HG03095 (cell line): ENCODE measurements at regions not wholly inside any gene's neighbourhood (a gene's known extent, or its start where the extent isn't known, plus 50 kb on each side); places are given as distances from the start of the nearest gene placed in this dataset.
A peak's percentile ranks its signal among the peaks of the same experiment; 100 is the strongest.

Source experiments
- ATAC-seq: cut with Tn5 transposase; IDR thresholded peaks from one replicate; pipeline ENCODE4 v1.9.1; 2021; ENCODE audit warnings: moderate library complexity; ENCODE audit not compliant: unreplicated experiment

DNA sequence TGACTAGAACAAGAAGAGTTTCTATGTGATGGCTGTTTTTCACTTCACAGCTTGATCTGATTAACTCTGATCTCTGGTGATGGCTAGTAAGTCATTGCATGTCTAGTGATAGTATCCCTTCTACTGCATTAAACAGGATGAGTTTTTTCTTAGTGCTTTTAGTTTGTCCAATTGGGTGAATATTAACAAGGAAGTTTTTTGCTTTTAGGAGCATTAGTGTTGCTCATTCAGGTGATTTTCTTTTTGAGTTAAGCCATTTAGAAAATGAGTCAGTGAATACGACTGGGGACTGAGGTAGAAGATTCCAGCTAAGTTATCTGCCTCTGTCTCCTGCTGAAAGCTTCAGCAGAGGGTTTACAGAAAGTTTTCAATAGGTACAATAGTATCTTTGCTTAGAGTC is 306.7 kb downstream of the PIK3C3 start:
- no peak for ATAC-seq

DNA sequence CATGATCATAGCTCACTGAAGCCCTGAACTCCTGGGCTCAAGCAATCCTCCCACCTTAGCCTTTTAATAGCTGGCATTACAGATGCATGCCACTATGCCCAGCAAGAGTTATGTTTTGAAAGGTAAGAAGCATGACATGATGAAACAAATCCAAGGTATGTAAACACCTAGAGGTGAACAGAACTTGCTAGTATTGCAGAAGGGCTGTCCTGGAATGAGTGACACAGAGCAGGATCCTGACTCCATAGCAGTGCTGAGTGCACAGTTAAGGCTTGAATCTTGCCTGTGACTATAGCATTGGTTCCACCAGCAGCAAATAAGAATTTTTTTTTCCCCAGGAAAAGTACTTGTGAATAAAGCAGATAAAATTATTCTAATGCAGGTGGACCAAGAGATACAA is 309.5 kb downstream of the PIK3C3 start:
- no peak for ATAC-seq

DNA sequence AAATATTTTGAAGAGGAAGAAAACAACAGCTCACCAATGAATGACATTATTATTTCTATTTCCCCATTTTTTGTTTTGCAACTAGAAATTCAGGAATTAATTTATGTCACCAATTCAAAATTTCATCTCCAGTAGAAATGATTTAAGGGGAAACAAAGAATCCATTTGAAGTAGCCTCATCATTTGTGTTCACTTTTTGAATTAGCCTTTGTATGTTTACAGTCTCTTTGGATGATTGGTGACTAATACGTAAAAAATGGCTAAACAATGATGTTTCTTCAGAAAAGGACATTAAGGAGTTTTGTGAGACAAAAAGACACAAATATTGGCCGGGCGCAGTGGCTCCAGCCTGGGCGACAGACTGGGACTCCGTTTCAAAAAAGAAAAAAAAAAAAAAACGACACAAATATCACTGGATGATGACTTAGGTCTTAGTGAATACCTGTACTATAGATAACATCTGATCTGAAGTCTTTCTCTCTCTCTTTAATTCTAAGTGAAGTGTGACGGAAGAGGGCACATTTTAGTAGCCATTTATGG is 313.2 kb downstream of the PIK3C3 start:
- ATAC-seq, result no peak

DNA sequence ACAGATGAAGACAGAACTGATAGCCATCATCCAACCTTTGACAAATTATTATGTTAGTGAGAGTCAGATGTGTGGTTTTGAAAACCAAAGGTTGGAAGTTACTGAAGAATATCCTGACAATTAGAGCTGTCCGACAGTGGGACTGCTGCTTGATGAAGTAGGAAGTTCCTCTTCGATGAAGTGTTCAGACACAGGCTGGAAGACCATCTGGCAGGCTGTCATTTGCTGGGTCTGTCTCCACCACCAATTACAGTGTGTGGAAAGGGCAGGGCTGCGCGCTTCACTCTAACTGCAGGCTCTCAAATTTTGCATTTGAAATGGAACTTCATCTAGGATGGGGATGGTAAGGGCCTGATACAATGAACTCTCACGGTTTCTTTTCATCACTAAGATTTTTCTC is 313.8 kb downstream of the PIK3C3 start:
- no peak for ATAC-seq

DNA sequence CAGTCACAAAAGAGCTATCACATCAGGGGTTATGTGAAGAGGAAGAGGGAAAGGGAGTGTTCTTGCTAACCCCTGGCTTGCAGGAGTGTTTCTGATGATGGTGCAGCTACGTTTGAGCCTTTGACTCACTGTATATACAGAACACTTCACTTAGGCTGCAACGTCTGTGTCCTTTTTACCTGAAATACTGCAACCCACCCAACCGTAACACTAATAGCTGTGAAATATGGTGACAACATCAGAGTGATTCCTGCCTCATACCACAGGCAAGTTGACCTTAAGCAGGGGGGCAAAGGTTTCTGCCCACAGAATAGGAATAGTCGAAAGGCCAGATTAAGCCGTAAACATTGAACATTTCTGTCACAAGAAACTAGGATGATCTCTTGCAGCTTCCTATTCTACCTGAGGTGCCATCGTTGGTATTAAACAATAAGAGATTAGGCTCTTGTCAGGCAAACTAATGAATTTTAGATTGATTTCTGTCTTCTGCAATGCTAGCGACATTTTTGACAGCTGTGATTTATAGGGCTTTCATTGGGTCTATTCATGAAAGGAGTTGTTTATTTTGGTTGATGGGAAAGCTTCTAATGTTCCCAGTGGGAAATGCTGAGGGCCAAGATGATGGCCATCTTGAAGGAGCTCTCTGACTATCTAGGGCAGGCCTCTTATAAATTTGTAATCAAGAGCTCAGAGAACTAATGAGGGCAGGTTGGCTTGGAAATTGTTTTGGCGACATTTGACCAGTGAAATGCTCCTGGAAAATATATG is 316.8 kb downstream of the PIK3C3 start:
- ATAC-seq, result no peak

DNA sequence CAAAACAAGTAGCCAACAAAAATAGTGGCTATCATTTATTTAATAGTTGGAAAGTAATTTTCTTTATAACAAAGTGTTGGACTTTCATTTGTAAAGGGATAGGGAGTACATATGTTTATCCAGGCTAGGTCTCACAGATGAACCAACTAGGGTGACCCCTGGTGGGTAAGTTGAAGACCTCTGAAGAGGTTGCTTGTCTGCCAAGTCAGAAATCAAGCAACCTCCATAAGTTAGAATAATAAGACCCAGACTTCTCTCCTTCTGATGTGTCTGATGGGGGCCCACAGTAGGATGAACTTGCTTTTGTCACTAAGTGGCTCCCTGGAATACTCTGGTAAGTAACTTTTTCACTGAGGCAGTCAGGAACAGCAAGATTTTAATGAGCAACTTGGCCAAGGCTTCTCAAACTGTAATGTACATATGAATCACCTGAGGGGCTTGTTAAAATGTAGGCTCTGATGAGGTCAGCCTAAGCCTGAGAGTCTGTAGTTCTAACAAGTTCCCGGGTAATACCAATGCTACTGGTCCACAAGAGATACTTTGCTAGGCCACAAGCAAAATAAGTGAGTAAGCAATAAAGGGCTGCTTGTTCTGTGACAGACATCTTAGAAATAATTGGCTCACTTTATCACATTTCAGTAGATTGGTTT is 319.6 kb downstream of the PIK3C3 start:
- no peak for ATAC-seq

DNA sequence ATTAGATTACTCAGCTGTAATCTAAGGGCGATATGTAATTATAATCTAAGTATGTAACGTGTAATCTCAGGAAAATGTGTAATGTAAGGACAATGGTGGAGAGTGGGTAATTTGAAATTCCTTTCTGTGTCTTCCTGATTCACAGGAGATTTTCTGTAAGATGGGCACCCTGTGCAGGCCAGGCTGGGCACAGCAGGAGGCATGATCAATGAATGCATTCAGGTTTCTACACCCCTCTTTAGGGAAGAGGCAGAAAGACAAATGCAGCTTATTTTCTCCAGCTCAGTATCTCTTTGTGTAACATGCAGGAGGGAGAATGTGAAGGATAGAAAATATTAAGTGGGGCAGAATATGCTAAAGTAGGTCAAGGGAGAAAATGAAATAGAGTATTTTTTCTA is 320.1 kb downstream of the PIK3C3 start:
- no peak for ATAC-seq

DNA sequence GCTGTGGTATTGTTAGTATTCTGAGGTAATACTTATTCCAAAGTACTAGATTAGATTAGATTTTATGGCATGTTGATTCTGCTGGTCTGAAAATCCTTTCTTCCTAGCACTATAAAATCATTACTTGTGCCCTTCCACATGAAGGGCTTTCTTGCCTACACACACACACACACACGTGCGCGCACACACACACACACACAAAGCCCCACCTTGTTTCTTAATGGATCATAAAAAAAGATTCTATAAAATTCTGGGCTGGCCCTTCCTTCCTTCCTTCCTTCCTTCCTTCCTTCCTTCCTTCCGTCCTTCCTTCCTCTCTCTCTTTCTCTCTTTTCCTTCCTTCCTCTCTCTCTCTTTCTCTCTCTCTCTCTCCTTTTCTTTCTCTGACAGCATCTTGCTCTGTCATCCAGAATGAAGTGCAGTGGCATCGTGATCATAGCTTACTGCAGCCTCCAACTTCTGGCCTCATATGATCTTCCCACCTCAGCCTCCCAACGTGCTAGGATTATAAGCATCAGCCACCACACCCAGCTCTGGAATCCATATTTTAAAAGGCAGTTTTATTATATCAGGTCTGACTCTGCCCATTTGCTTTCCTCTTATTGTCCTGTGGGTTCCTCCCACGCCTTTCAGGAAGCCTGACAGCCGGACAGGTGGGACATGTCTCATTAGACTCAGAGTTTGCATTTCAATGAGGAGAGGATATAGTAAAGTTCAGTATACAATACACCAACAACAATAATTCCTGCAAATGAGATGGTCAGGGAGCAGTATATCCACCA is 321.1 kb downstream of the PIK3C3 start:
- ATAC-seq, result no peak

DNA sequence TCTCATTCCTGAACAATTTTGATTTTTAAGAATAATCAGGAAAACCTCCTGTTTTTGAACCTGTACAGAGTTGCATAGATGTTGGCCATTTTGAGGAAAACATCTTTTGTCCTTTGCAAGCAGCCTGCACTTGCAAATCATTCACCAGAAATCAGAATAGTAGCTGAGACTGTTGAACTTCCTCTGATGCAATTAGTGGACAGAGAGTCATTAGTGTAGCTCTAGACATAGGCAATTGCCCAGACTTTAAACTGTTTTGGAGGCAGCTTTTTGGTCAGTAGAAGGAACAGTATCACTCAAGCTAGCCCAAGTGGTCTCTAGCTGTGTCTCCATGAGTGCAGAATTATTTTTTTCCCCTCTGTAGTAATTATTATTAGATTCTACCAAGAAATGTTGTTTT is 326.1 kb downstream of the PIK3C3 start:
- ATAC-seq, result no peak

DNA sequence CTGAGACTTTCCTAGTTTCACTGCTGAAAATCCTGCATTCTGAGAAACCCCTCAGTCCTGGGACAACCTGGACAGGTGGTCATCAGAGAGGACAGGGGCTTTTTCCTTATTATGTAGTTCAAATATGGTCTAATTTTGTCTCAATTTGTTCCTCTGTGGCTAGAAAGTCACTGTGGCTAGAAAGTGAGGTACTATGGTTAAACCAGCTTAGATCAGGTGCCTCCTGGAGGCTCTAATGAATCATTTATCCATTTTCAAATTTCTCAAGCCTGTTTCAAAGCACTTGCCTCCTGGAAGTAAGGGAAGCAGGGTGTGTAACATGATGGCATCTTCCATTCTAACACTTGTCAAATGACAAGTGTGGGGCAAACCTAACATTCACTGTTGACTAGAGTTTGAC is 326.8 kb downstream of the PIK3C3 start:
- no peak for ATAC-seq

DNA sequence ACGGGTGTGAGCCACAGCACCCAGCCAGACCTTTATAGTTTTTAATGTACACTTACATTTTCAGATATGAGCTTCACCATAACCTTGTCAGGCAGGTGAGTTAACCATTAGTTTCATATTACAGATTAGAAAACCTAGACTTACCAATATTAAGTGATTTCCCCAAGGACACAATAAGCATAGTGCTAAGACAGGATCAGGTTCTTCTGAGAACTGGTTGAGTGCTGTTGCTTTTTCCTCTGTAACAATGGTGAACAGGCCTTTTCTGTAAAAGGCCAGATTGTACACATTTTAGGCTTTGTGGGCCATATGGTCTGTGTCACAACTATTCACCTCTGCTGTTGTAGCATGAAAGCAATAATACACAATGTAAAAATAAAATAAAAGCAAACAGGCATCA is 332.0 kb downstream of the PIK3C3 start:
- ATAC-seq, result no peak

DNA sequence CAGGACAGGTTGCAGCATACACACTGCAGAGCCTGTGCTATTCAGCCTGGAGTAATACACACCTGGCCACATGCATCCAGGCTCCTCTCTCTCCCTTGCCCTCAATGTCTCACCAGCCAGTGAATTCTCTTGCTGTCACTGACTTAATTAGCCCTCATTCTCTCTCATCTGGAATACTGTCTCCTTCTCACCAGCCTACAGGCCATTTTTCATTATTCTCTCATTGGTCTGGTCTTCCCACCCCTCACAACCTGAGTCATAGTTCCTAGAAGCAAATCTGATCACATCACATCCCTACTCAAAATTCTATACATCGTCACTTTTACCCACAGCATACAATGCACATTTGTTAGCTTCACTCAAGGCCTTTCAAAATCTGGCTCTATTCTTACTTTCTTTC is 333.1 kb downstream of the PIK3C3 start:
- ATAC-seq, result no peak

DNA sequence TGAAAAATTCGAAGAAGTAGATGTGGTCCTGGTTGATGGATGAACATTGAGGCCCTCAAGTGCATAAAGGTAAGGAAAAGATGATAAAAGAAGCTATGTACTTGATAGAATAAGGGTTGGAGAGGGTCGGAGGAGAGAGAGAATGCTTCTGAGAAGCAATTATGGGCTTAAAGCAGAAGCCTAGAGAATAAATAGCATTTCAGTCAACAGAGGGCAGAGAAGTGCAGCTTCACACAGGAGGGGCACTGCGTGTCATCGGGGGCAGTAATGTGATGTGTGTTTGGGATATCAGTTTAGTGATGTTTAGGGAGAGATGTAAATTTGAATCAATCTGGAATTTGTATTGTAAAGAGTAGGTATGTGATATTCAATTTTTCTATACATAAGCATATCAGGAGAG is 334.5 kb downstream of the PIK3C3 start:
- no peak for ATAC-seq

DNA sequence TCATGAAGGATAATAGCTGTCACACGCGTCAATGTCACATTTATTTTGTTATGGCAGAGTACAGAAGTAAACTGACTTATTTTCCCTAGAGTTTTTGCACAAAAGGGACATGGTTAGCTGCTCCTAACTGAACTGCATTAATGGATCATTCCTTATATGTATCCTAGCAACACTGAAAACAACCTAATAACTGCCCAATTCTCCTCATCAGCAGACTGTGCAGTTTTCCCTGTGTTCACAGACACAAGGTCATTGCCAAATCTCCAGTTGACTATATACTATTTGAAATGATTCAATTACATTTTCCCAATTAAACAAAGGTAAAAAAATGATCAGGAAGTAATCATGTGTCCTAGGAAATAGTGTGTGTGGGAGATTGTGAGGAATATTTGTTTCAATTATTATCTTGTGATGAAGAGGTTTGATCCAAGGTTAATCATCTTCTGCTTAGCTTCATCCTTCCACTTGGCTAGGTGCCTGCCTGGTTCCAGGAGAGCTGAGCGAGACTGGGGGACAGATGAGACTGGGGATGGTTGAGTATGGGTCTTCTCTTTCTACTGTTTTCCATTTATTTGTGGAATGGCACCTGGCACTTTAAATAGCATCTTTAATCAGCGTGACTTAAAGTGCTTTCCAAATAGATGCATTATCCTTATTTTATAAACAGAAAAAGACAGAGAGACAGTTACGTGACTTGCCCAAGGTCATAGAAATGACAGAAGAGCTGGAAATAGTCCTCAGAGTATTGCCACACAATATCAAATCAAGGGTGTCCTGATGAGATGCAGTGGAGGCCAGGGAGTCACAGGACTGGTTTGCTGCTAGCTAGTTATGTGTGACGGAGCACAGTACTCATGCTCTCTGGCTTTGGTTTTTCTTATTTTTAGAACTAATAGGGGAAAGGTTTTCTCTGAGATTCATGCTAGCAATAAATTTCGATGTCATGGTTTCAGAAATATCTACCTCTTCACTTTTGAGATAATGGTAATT is 335.6 kb downstream of the PIK3C3 start:
- no peak for ATAC-seq

DNA sequence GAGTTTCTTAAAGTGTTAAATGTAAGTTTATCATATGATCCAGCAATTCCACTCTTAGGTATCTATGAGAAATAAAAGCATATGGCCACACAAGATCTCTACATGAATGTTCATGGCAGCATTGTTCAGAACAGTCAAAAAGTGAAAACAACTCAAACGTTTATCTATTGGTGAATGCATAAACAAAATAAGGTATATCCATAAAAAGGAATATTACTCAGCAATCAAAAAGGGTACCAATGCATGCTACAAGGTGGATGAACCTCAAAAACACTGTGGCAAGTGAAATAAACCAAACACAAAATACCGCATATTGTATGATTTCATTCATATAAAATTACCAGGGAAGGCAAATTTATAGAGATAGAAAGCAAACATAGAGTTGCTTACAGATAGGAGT is 337.6 kb downstream of the PIK3C3 start:
- ATAC-seq, result no peak

DNA sequence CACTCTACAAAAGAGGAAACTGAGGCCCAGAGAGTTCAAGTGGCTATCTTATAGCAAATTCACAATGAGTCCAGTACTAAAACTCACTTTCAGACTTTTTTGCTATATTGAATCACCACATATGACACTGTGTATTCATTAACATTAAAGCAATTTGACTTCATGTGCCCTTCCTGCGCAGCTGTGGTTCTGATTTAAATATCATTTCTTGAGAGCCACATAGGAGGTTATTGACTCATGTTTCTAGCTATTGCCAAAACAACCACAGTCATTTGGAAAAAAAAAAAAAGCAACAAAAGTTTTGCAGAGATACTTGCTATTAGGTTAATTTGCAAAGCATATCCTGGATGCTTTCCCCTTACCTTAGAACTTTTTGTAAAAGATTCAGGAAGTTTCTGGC is 341.2 kb downstream of the PIK3C3 start:
- no peak for ATAC-seq

DNA sequence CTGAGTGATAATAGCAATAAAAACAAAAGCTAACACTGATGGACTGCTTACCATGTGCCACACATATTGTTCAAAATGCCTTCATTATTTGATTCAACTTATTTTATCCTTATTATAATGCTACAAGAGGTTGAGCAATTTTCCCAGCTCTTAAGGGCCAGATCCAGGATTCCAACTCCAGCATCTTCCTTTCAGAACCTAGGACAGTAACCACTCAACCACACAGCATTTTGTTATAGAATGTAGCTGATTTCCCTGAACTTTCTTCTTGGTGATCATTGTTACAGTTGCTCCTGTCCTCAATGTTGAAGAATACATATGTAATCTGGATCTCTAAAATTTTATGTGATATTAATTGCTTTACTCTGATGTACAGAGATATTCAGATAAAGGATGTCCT is 341.7 kb downstream of the PIK3C3 start:
- no peak for ATAC-seq

DNA sequence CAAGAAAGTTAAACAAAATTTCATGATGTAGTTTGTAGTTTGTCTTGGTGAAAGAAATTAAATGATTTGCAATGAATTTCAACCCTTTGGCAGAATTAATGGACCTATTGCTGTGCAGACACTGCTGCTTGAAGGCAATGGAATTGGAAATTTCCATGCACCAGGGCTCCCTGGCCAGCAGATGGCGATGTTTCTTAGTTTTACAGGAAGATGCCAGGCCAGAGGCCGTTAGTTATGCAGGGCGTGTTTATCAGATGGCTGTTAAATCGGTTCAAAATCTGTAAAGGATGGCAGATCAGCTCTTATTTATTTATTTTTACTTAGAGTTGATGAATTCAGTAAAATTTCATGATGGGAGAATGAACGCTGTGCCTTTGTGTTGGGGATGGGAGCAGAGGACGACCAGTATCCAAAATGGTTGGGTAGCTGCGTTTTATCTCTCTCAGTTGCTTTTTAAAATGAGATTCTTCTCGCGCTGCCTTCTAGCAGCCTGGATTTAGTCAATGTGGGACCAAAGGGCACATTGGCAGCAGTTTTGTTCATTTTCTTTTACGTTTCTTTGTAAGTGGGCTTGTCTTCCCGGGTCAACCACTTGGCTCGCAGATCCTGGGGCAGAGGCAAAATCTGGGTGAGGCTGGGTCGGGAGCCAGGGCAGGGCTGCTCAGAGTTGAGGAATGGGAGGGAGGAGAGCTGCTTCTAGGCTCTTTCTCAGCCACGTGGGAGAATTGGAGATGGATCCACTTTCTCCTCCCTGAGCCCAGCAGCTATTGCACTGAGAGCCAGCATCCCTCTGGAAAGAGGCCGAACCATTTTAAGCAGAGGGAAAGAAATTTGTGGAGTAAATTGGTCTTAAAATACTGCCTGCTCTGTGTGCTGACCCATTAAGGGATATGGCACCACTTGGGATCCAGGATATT is 344.0 kb downstream of the PIK3C3 start:
- peak; percentile 86 for ATAC-seq

DNA sequence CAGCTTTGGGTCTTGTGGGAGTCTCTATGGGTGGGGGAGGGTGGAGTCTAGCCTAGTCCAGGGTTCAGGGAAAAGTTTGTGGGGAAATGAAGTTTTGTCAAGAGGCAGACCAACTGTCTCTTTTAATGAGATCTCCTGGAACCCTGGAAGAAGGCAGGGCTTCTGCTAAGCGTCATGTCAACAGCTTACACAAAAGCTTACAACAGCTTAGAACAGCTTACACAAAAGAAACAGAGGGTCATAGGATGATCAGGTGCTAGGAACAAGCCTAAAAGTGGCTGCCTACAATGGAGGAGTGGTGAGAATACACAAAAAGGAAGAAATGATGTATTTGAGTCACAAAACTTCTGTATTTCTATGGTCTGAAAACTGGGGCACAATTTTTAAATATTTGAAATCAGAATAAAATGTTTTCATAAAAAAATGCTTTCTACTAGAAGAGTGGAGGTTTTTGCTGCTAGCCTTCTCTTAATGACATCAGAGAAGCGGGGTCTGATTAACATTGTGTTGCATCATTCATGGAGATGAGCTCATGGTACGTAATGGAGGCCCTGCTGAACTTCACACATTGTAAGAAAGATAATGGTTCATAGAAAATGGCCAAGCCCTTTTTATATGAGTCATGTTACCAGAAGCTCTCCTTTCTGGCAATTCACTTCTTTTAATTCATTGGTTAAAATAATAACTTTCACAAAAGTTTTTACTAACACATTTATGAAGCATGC is 351.0 kb downstream of the PIK3C3 start:
- ATAC-seq, result no peak
